K562 (cell line): ENCODE measurements at regions not wholly inside any gene's neighbourhood (a gene's known extent, or its start where the extent isn't known, plus 50 kb on each side); places are given as distances from the start of the nearest gene placed in this dataset.
A peak's percentile ranks its signal among the peaks of the same experiment; 100 is the strongest.

Experiments used
- ARID1B ChIP-seq: fragments of 450-650 bp; IDR thresholded peaks from 2 replicates; pipeline ENCODE4 v1.6.1; 2016; ENCODE audit warnings: antibody characterized with exemption, mild to moderate bottlenecking, inconsistent platforms
- BRD9 ChIP-seq: fragments of 450-650 bp; IDR thresholded peaks from 2 replicates; pipeline ENCODE4 v1.6.1; 2018; ENCODE audit warnings: low read depth; ENCODE audit not compliant: partially characterized antibody
- CC2D1A ChIP-seq: fragments of 450-650 bp; IDR thresholded peaks from 2 replicates; pipeline ENCODE4 v1.6.1; 2017; ENCODE audit warnings: mild to moderate bottlenecking
- CHD2 ChIP-seq: IDR thresholded peaks from 2 replicates; pipeline ENCODE4 v1.6.1; 2011; ENCODE audit warnings: low read depth, low read length
- DPF2 ChIP-seq: fragments of 450-650 bp; IDR thresholded peaks from 2 replicates; pipeline ENCODE4 v1.6.1; 2016
- EHMT2 ChIP-seq: fragments of 450-650 bp; IDR thresholded peaks from 2 replicates; pipeline ENCODE4 v1.6.1; 2018; ENCODE audit warnings: antibody characterized with exemption
- EP300 ChIP-seq: IDR thresholded peaks from 2 replicates; pipeline ENCODE4 v1.6.1; 2012; ENCODE audit warnings: low read length, improper control_type of control experiment
- FOXK1 ChIP-seq: sonication (generic); formaldehyde crosslinking; IDR thresholded peaks from 2 replicates; pipeline ENCODE4 v1.8.0; 2022; ENCODE audit warnings: missing genetic modification reagents, mild to moderate bottlenecking, borderline replicate concordance
- JUND ChIP-seq, 2 experiments: IDR thresholded peaks; 2 replicates in 1 of 2; 3 replicates in 1 of 2; pipeline ENCODE4 v1.6.1; 2011; ENCODE audit warnings: borderline replicate concordance in 2 of 2, low read depth in 2 of 2, low read length in 2 of 2, improper control_type of control experiment in 1 of 2, missing biosample characterization in 1 of 2, missing genetic modification characterization in 1 of 2, missing genetic modification reagents in 1 of 2
- KDM4B ChIP-seq, 2 experiments: fragments of 450-650 bp in 1 of 2; sonication (generic) in 1 of 2; IDR thresholded peaks; 2 replicates each; pipeline ENCODE4 v1.6.1; 2016 to 2017; ENCODE audit warnings: borderline replicate concordance in 2 of 2, antibody characterized with exemption in 1 of 2, low read depth in 1 of 2, mild to moderate bottlenecking in 1 of 2
- MTA3 ChIP-seq: fragments of 450-650 bp; formaldehyde crosslinking; IDR thresholded peaks from 2 replicates; pipeline ENCODE4 v1.6.1; 2017; ENCODE audit warnings: mild to moderate bottlenecking, borderline replicate concordance
- NCOA6 ChIP-seq: fragments of 450-650 bp; IDR thresholded peaks from 2 replicates; pipeline ENCODE4 v1.6.1; 2017; ENCODE audit warnings: mild to moderate bottlenecking
- POLR2B ChIP-seq: fragments of 450-650 bp; IDR thresholded peaks from 2 replicates; pipeline ENCODE4 v1.6.1; 2018; ENCODE audit warnings: low read depth; ENCODE audit not compliant: partially characterized antibody
- RAD21 ChIP-seq, 2 experiments: fragments of 250-450 bp in 1 of 2; fragments of 450-650 bp in 1 of 2; sonication (Bioruptor Pico) in 1 of 2; formaldehyde crosslinking in 1 of 2; IDR thresholded peaks in 1 of 2; conservative IDR thresholded peaks in 1 of 2; 2 replicates each; pipeline versions ENCODE4 v1.4.0 to v1.8.0; 2020 to 2022; ENCODE audit warnings: mild to moderate bottlenecking in 2 of 2, moderate library complexity in 1 of 2
- RB1 ChIP-seq: fragments of 450-650 bp; IDR thresholded peaks from 2 replicates; pipeline ENCODE4 v1.6.1; 2017; ENCODE audit warnings: low read depth, mild to moderate bottlenecking
- RBM39 ChIP-seq: fragments of 200-400 bp; formaldehyde crosslinking; optimal IDR thresholded peaks from 2 replicates; pipeline ENCODE3; 2018; ENCODE audit warnings: low read depth, low read length
- SMC3 ChIP-seq: conservative IDR thresholded peaks from 2 replicates; pipeline ENCODE4 v1.6.1; 2011; ENCODE audit warnings: low read depth, low read length, improper control_type of control experiment; ENCODE audit not compliant: insufficient read depth
- ZKSCAN8 ChIP-seq: fragments of 200-800 bp; sonication (Bioruptor generic); IDR thresholded peaks from 2 replicates; pipeline ENCODE4 v1.6.1; 2016; ENCODE audit warnings: missing genetic modification characterization, missing compliant biosample characterization
- ZNF134 ChIP-seq: fragments of 250-450 bp; sonication (Bioruptor Pico); conservative IDR thresholded peaks from 2 replicates; pipeline ENCODE4 v1.4.0; 2020
- ZNF24 ChIP-seq: fragments of 450-650 bp; IDR thresholded peaks from 2 replicates; pipeline ENCODE4 v1.6.1; 2016
- ZNF384 ChIP-seq: IDR thresholded peaks from 2 replicates; pipeline ENCODE4 v1.6.1; 2012; ENCODE audit warnings: low read depth, low read length, improper control_type of control experiment
- TF ChIP-seq, protein P1 (sequence below): fragments of 250-450 bp; sonication (Bioruptor Pico); IDR thresholded peaks from 2 replicates; pipeline ENCODE4 v1.4.0; 2020; ENCODE audit warnings: borderline replicate concordance
- TF ChIP-seq, protein P2 (sequence below), 2 experiments: fragments of 450-650 bp; IDR thresholded peaks; 2 replicates each; pipeline ENCODE4 v1.6.1; 2016
- TF ChIP-seq, protein P3 (sequence below): fragments of 200-800 bp; sonication (Bioruptor generic); IDR thresholded peaks from 2 replicates; pipeline ENCODE4 v1.6.1; 2017; ENCODE audit warnings: missing genetic modification characterization, missing compliant biosample characterization

DNA sequence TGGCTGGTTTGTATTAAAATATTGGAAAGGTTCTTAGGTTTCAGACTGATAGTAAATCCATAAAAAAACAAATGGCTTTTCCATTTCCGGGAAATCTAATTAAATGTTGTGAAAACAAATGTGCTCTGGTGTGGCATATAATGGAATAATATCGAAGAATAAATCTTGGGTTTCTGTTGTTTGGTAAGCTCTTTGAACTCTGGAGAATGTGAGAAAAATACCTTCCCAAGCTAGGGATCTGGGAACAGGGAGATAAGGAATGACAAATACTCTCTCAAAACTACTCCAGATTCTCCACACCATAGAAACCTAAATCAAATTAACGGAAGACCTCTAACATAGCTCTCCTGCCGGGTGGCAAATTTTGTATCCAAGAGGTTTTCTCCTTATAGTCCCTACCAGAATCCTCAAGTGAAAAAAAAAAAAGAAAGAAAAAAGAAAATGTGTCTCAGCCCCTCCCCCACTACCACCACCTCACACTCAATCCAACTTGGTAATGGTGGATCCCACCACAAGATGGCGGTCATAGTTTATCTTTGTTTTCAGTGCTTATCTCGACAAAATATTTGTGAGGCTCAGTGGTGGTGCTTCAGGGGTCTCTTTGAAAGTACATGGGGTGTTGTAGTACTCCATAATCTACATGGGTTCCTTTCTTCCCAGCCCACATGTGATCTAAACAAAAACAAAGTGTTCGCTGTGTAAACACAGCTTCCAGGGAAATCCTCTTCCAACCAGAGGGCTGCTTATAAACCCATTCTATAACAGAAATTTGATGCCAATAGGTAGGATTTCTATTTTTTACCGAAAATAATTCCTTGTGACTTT is 54.5 kb upstream of the FST start (continued):
- TF ChIP-seq CC2D1A (0 out of 2 replicates have a peak, but pooled peaks have one; percentile 44), RB1 (0 out of 2 replicates have a peak, but pooled peaks have one; percentile 13), KDM4B (IDR thresholded peaks at IDR 0.05; ENCODE audit: borderline replicate concordance in 2 of 2, low read depth in 1 of 2) (no peak), POLR2B (no peak), ARID1B (peak; percentile 40; the same call in 1 of the 2 replicates), ZNF134 (CRISPR knock-in tag) (no peak), RAD21 (CRISPR knock-in tag; conservative IDR thresholded peaks at IDR 0.05 in 1 of 2, IDR thresholded peaks at IDR 0.05 in 1 of 2) (peak; percentile 56 to 68), ZNF384 (peak; percentile 80), CHD2 (peak; percentile 32; the same call in 1 of the 2 replicates), ZNF24 (0 out of 2 replicates have a peak, but pooled peaks have one; percentile 11), FOXK1 (CRISPR knock-in tag) (no peak), JUND (IDR thresholded peaks at IDR 0.05; ENCODE audit: borderline replicate concordance, low read depth, low read length) (no peak), JUND (tag; IDR thresholded peaks at IDR 0.05; ENCODE audit: borderline replicate concordance, low read depth, low read length) (0 out of 3 replicates have a peak, but pooled peaks have one; percentile 13), MTA3 (0 out of 2 replicates have a peak, but pooled peaks have one; percentile 25), EHMT2 (peak; percentile 40; the same call in 1 of the 2 replicates), DPF2 (peak; percentile 50; the same call in 1 of the 2 replicates), RBM39 (no peak), NCOA6 (no peak), SMC3 (peak; percentile 43; the same call in 1 of the 2 replicates), EP300 (0 out of 2 replicates have a peak, but pooled peaks have one; percentile 2), BRD9 (peak; percentile 79), ZKSCAN8 (CRISPR knock-in tag) (no peak)
- TF ChIP-seq, protein P1, sequence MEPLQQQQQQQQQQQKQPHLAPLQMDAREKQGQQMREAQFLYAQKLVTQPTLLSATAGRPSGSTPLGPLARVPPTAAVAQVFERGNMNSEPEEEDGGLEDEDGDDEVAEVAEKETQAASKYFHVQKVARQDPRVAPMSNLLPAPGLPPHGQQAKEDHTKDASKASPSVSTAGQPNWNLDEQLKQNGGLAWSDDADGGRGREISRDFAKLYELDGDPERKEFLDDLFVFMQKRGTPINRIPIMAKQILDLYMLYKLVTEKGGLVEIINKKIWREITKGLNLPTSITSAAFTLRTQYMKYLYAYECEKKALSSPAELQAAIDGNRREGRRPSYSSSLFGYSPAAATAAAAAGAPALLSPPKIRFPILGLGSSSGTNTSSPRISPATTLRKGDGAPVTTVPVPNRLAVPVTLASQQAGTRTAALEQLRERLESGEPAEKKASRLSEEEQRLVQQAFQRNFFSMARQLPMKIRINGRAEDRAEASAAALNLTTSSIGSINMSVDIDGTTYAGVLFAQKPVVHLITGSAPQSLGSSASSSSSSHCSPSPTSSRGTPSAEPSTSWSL: no peak
- TF ChIP-seq, protein P2, sequence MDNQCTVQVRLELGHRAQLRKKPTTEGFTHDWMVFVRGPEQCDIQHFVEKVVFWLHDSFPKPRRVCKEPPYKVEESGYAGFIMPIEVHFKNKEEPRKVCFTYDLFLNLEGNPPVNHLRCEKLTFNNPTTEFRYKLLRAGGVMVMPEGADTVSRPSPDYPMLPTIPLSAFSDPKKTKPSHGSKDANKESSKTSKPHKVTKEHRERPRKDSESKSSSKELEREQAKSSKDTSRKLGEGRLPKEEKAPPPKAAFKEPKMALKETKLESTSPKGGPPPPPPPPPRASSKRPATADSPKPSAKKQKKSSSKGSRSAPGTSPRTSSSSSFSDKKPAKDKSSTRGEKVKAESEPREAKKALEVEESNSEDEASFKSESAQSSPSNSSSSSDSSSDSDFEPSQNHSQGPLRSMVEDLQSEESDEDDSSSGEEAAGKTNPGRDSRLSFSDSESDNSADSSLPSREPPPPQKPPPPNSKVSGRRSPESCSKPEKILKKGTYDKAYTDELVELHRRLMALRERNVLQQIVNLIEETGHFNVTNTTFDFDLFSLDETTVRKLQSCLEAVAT (IDR thresholded peaks at IDR 0.05): peak in 1 of 2 experiments; percentile 44; a peak in 1 of 4 replicates
- TF ChIP-seq, protein P3, sequence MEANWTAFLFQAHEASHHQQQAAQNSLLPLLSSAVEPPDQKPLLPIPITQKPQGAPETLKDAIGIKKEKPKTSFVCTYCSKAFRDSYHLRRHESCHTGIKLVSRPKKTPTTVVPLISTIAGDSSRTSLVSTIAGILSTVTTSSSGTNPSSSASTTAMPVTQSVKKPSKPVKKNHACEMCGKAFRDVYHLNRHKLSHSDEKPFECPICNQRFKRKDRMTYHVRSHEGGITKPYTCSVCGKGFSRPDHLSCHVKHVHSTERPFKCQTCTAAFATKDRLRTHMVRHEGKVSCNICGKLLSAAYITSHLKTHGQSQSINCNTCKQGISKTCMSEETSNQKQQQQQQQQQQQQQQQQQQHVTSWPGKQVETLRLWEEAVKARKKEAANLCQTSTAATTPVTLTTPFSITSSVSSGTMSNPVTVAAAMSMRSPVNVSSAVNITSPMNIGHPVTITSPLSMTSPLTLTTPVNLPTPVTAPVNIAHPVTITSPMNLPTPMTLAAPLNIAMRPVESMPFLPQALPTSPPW: 0 out of 2 replicates have a peak, but pooled peaks have one; percentile 10
